CD4-positive, alpha-beta T cell treated with Interleukin-15 for 1 hour (primary cell): ENCODE measurements at regions not wholly inside any gene's neighbourhood (a gene's known extent, or its start where the extent isn't known, plus 50 kb on each side); places are given as distances from the start of the nearest gene placed in this dataset.

Experiments
- DNase-seq: peaks from one replicate; pipeline ENCODE4 v3.0.0-alpha.2; 2020

GRCh38 chr21:16311229-16311628 is 581.4 kb downstream of the USP25 start:
- no peak for DNase-seq

GRCh38 chr21:16312321-16312720 is 582.5 kb downstream of the USP25 start:
- DNase-seq = no peak

- no peak for DNase-seq
Observed at GRCh38 chr21:16315223-16315622, 585.4 kb downstream of the USP25 start.

- DNase-seq = no peak
Observed at GRCh38 chr21:16318651-16319300, 589.0 kb downstream of the USP25 start.

- no peak for DNase-seq
Observed at GRCh38 chr21:16320110-16320509, 590.3 kb downstream of the USP25 start.

- no peak for DNase-seq
Observed at GRCh38 chr21:16322454-16322853, 592.7 kb downstream of the USP25 start.

GRCh38 chr21:16323596-16323995 is 593.8 kb downstream of the USP25 start:
- DNase-seq = no peak

GRCh38 chr21:16324630-16325029 is 594.8 kb downstream of the USP25 start:
- DNase-seq = no peak

GRCh38 chr21:16330082-16330907 is 600.5 kb downstream of the USP25 start:
- DNase-seq = no peak

- DNase-seq = no peak
Observed at GRCh38 chr21:16330908-16331268, 601.1 kb downstream of the USP25 start.

GRCh38 chr21:16337266-16337665 is 607.5 kb downstream of the USP25 start:
- DNase-seq = no peak

- DNase-seq = no peak
Observed at GRCh38 chr21:16342932-16343331, 613.1 kb downstream of the USP25 start.

- DNase-seq = no peak
Observed at GRCh38 chr21:16343776-16344175, 614.0 kb downstream of the USP25 start.

- no peak for DNase-seq
Observed at GRCh38 chr21:16345757-16346156, 616.0 kb downstream of the USP25 start.

GRCh38 chr21:16347223-16347622 is 617.4 kb downstream of the USP25 start:
- DNase-seq = no peak

- no peak for DNase-seq
Observed at GRCh38 chr21:16353764-16354163, 624.0 kb downstream of the USP25 start.

GRCh38 chr21:16357994-16358393 is 628.2 kb downstream of the USP25 start:
- no peak for DNase-seq

GRCh38 chr21:16358784-16359183 is 629.0 kb downstream of the USP25 start:
- no peak for DNase-seq

GRCh38 chr21:16363100-16363499 is 633.3 kb downstream of the USP25 start:
- no peak for DNase-seq

GRCh38 chr21:16363518-16363917 is 633.7 kb downstream of the USP25 start:
- DNase-seq = no peak

- no peak for DNase-seq
Observed at GRCh38 chr21:16366207-16366606, 636.4 kb downstream of the USP25 start.

- no peak for DNase-seq
Observed at GRCh38 chr21:16367079-16367478, 637.3 kb downstream of the USP25 start.

- DNase-seq = no peak
Observed at GRCh38 chr21:16370186-16370585, 640.4 kb downstream of the USP25 start.

GRCh38 chr21:16372586-16372985 is 642.8 kb downstream of the USP25 start:
- no peak for DNase-seq

GRCh38 chr21:16376673-16377072 is 646.9 kb downstream of the USP25 start:
- DNase-seq = no peak
